ENCODE measurements at regions not wholly inside any gene's neighbourhood (a gene's known extent, or its start where the extent isn't known, plus 50 kb on each side); places are given as distances from the start of the nearest gene placed in this dataset.

GRCh38 chr20:55054453-55054852 is 579.1 kb downstream of the DOK5 start:
- no peaks in the 10 kb centered on the region for H3K4me1 ChIP-seq (ENCODE audit: control insufficient read depth in 2 of 2, insufficient read depth in 2 of 2, low read length in 2 of 2)
- H3K9ac ChIP-seq (ENCODE audit: low read length), result no peak overlapping the region
- H3K4me1 Mint-ChIP-seq, result no peaks in the 10 kb centered on the region
- H3K27ac ChIP-seq (ENCODE audit: low read length in 2 of 2), result no peak overlapping the region
- no peak overlapping the region for H3K27ac Mint-ChIP-seq
- no CpG with 5 or more reads among the region's 3 CpGs for WGBS (ENCODE audit: insufficient coverage)
- H2AFZ ChIP-seq (ENCODE audit: insufficient read depth, low read depth, low read length, poor library complexity, severe bottlenecking), result no peak overlapping the region
- ChIA-PET CTCF (no interaction called here), POLR2A (no interaction called here)
- H3K27me3 ChIP-seq (replicated peaks in 1 of 4; ENCODE audit: control extremely low read depth in 1 of 4, control insufficient read depth in 3 of 4, insufficient read depth in 4 of 4, low read length in 3 of 4), result no peaks in the 10 kb centered on the region
- intact Hi-C loops (cut with micrococcal nuclease), result no loop called here
- no peak overlapping the region for H3K4me3 ChIP-seq (ENCODE audit: control extremely low read depth in 1 of 5, extremely low read depth in 1 of 5, insufficient read depth in 1 of 5, low read depth in 2 of 5, low read length in 4 of 5)
- no peak overlapping the region for H3K4me3 Mint-ChIP-seq
- DNase-seq (no peak), ATAC-seq (ENCODE audit: low read depth) (no peak)
- no peaks in the 10 kb centered on the region for H3K9me3 ChIP-seq (ENCODE audit: control extremely low read depth in 1 of 3, control insufficient read depth in 2 of 3, insufficient read depth in 1 of 3, low read length in 2 of 3)
- peaks cover 4% of the 10 kb centered on the region for H3K9me3 Mint-ChIP-seq (ENCODE audit: insufficient read depth)
- H3K79me2 ChIP-seq (ENCODE audit: control insufficient read depth, insufficient read depth, low read length), result no peaks in the 10 kb centered on the region
- TF ChIP-seq EZH2 (IDR thresholded peaks at IDR 0.05; ENCODE audit: borderline replicate concordance, insufficient read depth, low read depth, low read length, poor library complexity, severe bottlenecking), result no peak
- TF ChIP-seq, protein P1, sequence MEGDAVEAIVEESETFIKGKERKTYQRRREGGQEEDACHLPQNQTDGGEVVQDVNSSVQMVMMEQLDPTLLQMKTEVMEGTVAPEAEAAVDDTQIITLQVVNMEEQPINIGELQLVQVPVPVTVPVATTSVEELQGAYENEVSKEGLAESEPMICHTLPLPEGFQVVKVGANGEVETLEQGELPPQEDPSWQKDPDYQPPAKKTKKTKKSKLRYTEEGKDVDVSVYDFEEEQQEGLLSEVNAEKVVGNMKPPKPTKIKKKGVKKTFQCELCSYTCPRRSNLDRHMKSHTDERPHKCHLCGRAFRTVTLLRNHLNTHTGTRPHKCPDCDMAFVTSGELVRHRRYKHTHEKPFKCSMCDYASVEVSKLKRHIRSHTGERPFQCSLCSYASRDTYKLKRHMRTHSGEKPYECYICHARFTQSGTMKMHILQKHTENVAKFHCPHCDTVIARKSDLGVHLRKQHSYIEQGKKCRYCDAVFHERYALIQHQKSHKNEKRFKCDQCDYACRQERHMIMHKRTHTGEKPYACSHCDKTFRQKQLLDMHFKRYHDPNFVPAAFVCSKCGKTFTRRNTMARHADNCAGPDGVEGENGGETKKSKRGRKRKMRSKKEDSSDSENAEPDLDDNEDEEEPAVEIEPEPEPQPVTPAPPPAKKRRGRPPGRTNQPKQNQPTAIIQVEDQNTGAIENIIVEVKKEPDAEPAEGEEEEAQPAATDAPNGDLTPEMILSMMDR (IDR thresholded peaks at IDR 0.05), result no peak
- no peak overlapping the region for H3K4me2 ChIP-seq (replicated peaks; ENCODE audit: low read depth, low read length, poor library complexity, severe bottlenecking)
- H3K36me3 ChIP-seq (replicated peaks in 1 of 2; ENCODE audit: control extremely low read depth in 1 of 2, control insufficient read depth in 1 of 2, extremely low read depth in 1 of 2, insufficient read depth in 2 of 2, low read length in 1 of 2), result no peaks in the 10 kb centered on the region
- H4K20me1 ChIP-seq (ENCODE audit: control insufficient read depth, insufficient read depth, low read length, poor library complexity, severe bottlenecking), result no peaks in the 10 kb centered on the region
- no peaks in the 10 kb centered on the region for H3K27me3 Mint-ChIP-seq

GRCh38 chr20:55053389-55053788 is 578.0 kb downstream of the DOK5 start:
- intact Hi-C loops (cut with micrococcal nuclease), result no loop called here
- H3K27me3 ChIP-seq (replicated peaks in 1 of 4; ENCODE audit: control extremely low read depth in 1 of 4, control insufficient read depth in 3 of 4, insufficient read depth in 4 of 4, low read length in 3 of 4), result no peaks in the 10 kb centered on the region
- H3K27ac ChIP-seq (ENCODE audit: low read length in 2 of 2), result no peak overlapping the region
- H3K9ac ChIP-seq (ENCODE audit: low read length), result no peak overlapping the region
- no peak overlapping the region for H2AFZ ChIP-seq (ENCODE audit: insufficient read depth, low read depth, low read length, poor library complexity, severe bottlenecking)
- POLR2A ChIA-PET, result no interaction called here
- peaks cover 4% of the 10 kb centered on the region for H3K9me3 Mint-ChIP-seq (ENCODE audit: insufficient read depth)
- no peaks in the 10 kb centered on the region for H3K36me3 ChIP-seq (replicated peaks in 1 of 2; ENCODE audit: control extremely low read depth in 1 of 2, control insufficient read depth in 1 of 2, extremely low read depth in 1 of 2, insufficient read depth in 2 of 2, low read length in 1 of 2)
- no peak overlapping the region for H3K4me3 Mint-ChIP-seq
- WGBS (ENCODE audit: insufficient coverage), result no CpG with 5 or more reads among the region's 1 CpG
- ATAC-seq (ENCODE audit: low read depth), result no peak
- H3K4me1 Mint-ChIP-seq, result no peaks in the 10 kb centered on the region
- CTCF ChIA-PET, result no interaction called here
- H3K79me2 ChIP-seq (ENCODE audit: control insufficient read depth, insufficient read depth, low read length), result no peaks in the 10 kb centered on the region
- DNase-seq, result no peak
- no peaks in the 10 kb centered on the region for H4K20me1 ChIP-seq (ENCODE audit: control insufficient read depth, insufficient read depth, low read length, poor library complexity, severe bottlenecking)
- no peak overlapping the region for H3K4me3 ChIP-seq (ENCODE audit: control extremely low read depth in 1 of 5, extremely low read depth in 1 of 5, insufficient read depth in 1 of 5, low read depth in 2 of 5, low read length in 4 of 5)
- H3K4me2 ChIP-seq (replicated peaks; ENCODE audit: low read depth, low read length, poor library complexity, severe bottlenecking), result no peak overlapping the region
- no peak for TF ChIP-seq EZH2 (IDR thresholded peaks at IDR 0.05; ENCODE audit: borderline replicate concordance, insufficient read depth, low read depth, low read length, poor library complexity, severe bottlenecking)
- TF ChIP-seq, protein P1 (IDR thresholded peaks at IDR 0.05), result no peak
- H3K4me1 ChIP-seq (ENCODE audit: control insufficient read depth in 2 of 2, insufficient read depth in 2 of 2, low read length in 2 of 2), result no peaks in the 10 kb centered on the region
- H3K9me3 ChIP-seq (ENCODE audit: control extremely low read depth in 1 of 3, control insufficient read depth in 2 of 3, insufficient read depth in 1 of 3, low read length in 2 of 3), result no peaks in the 10 kb centered on the region
- no peaks in the 10 kb centered on the region for H3K27me3 Mint-ChIP-seq
- no peak overlapping the region for H3K27ac Mint-ChIP-seq
